ENCODE measurements at regions not wholly inside any gene's neighbourhood (a gene's known extent, or its start where the extent isn't known, plus 50 kb on each side); places are given as distances from the start of the nearest gene placed in this dataset.
"Not testable (repeated sequence)": the region's sequence is repeated elsewhere in the genome, so short reads cannot be mapped to it uniquely, and the experiment has no call there.

GRCh38 chr1:199920635-199921034, 106.9 kb upstream of the NR5A2 start:
- Histone ChIP-seq H3K4me3 (no peak overlapping the region), H3K4me1 (no peaks in the 10 kb centered on the region), H3K9me3 (no peaks in the 10 kb centered on the region), H3K36me3 (no peaks in the 10 kb centered on the region), H3K27ac (no peak overlapping the region), H3K27me3 (no peaks in the 10 kb centered on the region)
- no peak for DNase-seq (ENCODE audit: extremely low spot score in 2 of 2)
- intact Hi-C loops (cut with DNase I): no loop called here
- no peak for TF ChIP-seq CTCF (IDR thresholded peaks at IDR 0.05)
- TF ChIP-seq POLR2AphosphoS5 (IDR thresholded peaks at IDR 0.05; ENCODE audit: insufficient read depth in 1 of 2, low read depth in 1 of 2): no peak
- no peak for TF ChIP-seq POLR2A (IDR thresholded peaks at IDR 0.05)

- TF ChIP-seq CTCF (IDR thresholded peaks at IDR 0.05): no peak
- no peak for TF ChIP-seq POLR2AphosphoS5 (IDR thresholded peaks at IDR 0.05; ENCODE audit: insufficient read depth in 1 of 2, low read depth in 1 of 2)
- TF ChIP-seq POLR2A (IDR thresholded peaks at IDR 0.05): no peak
- H3K9me3 ChIP-seq: no peaks in the 10 kb centered on the region
- intact Hi-C loops (cut with DNase I): no loop called here
- no peak for DNase-seq (ENCODE audit: extremely low spot score in 2 of 2)
- H3K27me3 ChIP-seq: no peaks in the 10 kb centered on the region
- H3K27ac ChIP-seq: no peak overlapping the region
- no peak overlapping the region for H3K4me3 ChIP-seq
- no peaks in the 10 kb centered on the region for H3K36me3 ChIP-seq
- H3K4me1 ChIP-seq: no peaks in the 10 kb centered on the region
Measured at GRCh38 chr1:199929556-199929955, 98.0 kb upstream of the NR5A2 start.

GRCh38 chr1:199930067-199930466, 97.4 kb upstream of the NR5A2 start:
- DNase-seq (ENCODE audit: extremely low spot score in 2 of 2); H3K36me3 ChIP-seq; H3K27ac ChIP-seq; H3K4me1 ChIP-seq; H3K4me3 ChIP-seq; H3K27me3 ChIP-seq; H3K9me3 ChIP-seq; intact Hi-C loops (cut with DNase I): not testable (repeated sequence)

GRCh38 chr1:199931666-199932377, 95.7 kb upstream of the NR5A2 start:
- TF ChIP-seq POLR2AphosphoS5 (IDR thresholded peaks at IDR 0.05; ENCODE audit: insufficient read depth in 1 of 2, low read depth in 1 of 2): no peak
- TF ChIP-seq POLR2A (IDR thresholded peaks at IDR 0.05): no peak
- TF ChIP-seq CTCF (IDR thresholded peaks at IDR 0.05): no peak
- no peaks in the 10 kb centered on the region for H3K36me3 ChIP-seq
- no peak for DNase-seq (ENCODE audit: extremely low spot score in 2 of 2)
- intact Hi-C loops (cut with DNase I): no loop called here
- no peaks in the 10 kb centered on the region for H3K27me3 ChIP-seq
- no peaks in the 10 kb centered on the region for H3K4me1 ChIP-seq
- no peaks in the 10 kb centered on the region for H3K9me3 ChIP-seq
- no peak overlapping the region for H3K27ac ChIP-seq
- no peak overlapping the region for H3K4me3 ChIP-seq

GRCh38 chr1:199932462-199932861, 95.0 kb upstream of the NR5A2 start:
- Histone ChIP-seq H3K4me1 (no peaks in the 10 kb centered on the region), H3K4me3 (no peak overlapping the region), H3K27ac (no peak overlapping the region), H3K36me3 (no peaks in the 10 kb centered on the region), H3K9me3 (no peaks in the 10 kb centered on the region), H3K27me3 (no peaks in the 10 kb centered on the region)
- TF ChIP-seq POLR2AphosphoS5 (IDR thresholded peaks at IDR 0.05; ENCODE audit: insufficient read depth in 1 of 2, low read depth in 1 of 2): no peak
- TF ChIP-seq POLR2A (IDR thresholded peaks at IDR 0.05): no peak
- no peak for TF ChIP-seq CTCF (IDR thresholded peaks at IDR 0.05)
- DNase-seq (ENCODE audit: extremely low spot score in 2 of 2): no peak
- intact Hi-C loops (cut with DNase I): no loop called here

Data from vagina (tissue), 2 donors.